CD14-positive monocyte (primary cell): ENCODE measurements at regions not wholly inside any gene's neighbourhood (a gene's known extent, or its start where the extent isn't known, plus 50 kb on each side); places are given as distances from the start of the nearest gene placed in this dataset.
A peak's percentile ranks its signal among the peaks of the same experiment; 100 is the strongest.

Experiments used
- DNase-seq, 3 donors: peaks; one replicate each; pipeline ENCODE4 v3.0.0-alpha.2; 2011 to 2022
- H2AFZ ChIP-seq: 2 replicates; pipeline ENCODE4 v1.6.0; 2012; ENCODE audit warnings: mild to moderate bottlenecking, low read depth, low read length, inconsistent platforms; ENCODE audit not compliant: insufficient read depth, poor library complexity, severe bottlenecking
- H3K27ac ChIP-seq, 2 donors: 1 replicate in 1 of 2; 2 replicates in 1 of 2; pipeline ENCODE4 v1.5.1; 2012 to 2013; ENCODE audit warnings: low read length in 2 of 2, control low read depth in 1 of 2, inconsistent platforms in 1 of 2, low read depth in 1 of 2, mild to moderate bottlenecking in 1 of 2
- H3K27me3 ChIP-seq, 2 donors: one replicate each; pipeline versions ENCODE4 v1.6.0 to v1.6.1; 2011 to 2013; ENCODE audit warnings: low read length in 2 of 2; ENCODE audit not compliant: control insufficient read depth in 2 of 2, insufficient read depth in 2 of 2
- H3K36me3 ChIP-seq, 2 donors: replicated peaks in 1 of 2; 1 replicate in 1 of 2; 2 replicates in 1 of 2; pipeline versions ENCODE4 v1.5.1 to v1.6.1; 2012 to 2013; ENCODE audit warnings: low read length in 2 of 2, control low read depth in 1 of 2, inconsistent platforms in 1 of 2, mild to moderate bottlenecking in 1 of 2; ENCODE audit not compliant: insufficient read depth in 2 of 2, control insufficient read depth in 1 of 2
- H3K4me1 ChIP-seq, 2 donors: 1 replicate in 1 of 2; 2 replicates in 1 of 2; pipeline versions ENCODE4 v1.5.1 to v1.6.1; 2012 to 2013; ENCODE audit warnings: low read length in 2 of 2, control low read depth in 1 of 2, inconsistent platforms in 1 of 2, mild to moderate bottlenecking in 1 of 2, moderate library complexity in 1 of 2; ENCODE audit not compliant: insufficient read depth in 2 of 2, control insufficient read depth in 1 of 2
- H3K4me2 ChIP-seq: replicated peaks from 2 replicates; pipeline ENCODE3; 2012; ENCODE audit warnings: low read length, moderate library complexity, mild to moderate bottlenecking; ENCODE audit not compliant: poor library complexity, severe bottlenecking; ENCODE audit errors: extremely low read depth
- H3K4me3 ChIP-seq, 3 experiments: fragments of 200-600 bp in 1 of 3; sonication (generic) in 1 of 3; replicated peaks in 1 of 3; 1 replicate in 2 of 3; 2 replicates in 1 of 3; pipeline ENCODE4 v1.5.1; 2011 to 2013; ENCODE audit warnings: low read length in 3 of 3, mild to moderate bottlenecking in 3 of 3, control low read depth in 2 of 3, low read depth in 2 of 3, inconsistent platforms in 1 of 3, moderate library complexity in 1 of 3
- H3K79me2 ChIP-seq: 2 replicates; pipeline ENCODE4 v1.6.0; 2012; ENCODE audit warnings: mild to moderate bottlenecking, control low read depth, inconsistent platforms, low read length, moderate library complexity; ENCODE audit not compliant: insufficient read depth
- H3K9ac ChIP-seq: 2 replicates; pipeline ENCODE4 v1.6.0; 2017; ENCODE audit warnings: low read length, mild to moderate bottlenecking; ENCODE audit not compliant: insufficient read depth, poor library complexity, severe bottlenecking
- H3K9me3 ChIP-seq, 2 donors: replicated peaks in 1 of 2; 1 replicate in 1 of 2; 2 replicates in 1 of 2; pipeline versions ENCODE4 v1.5.1 to v1.6.1; 2012 to 2013; ENCODE audit warnings: low read length in 2 of 2, control low read depth in 1 of 2; ENCODE audit not compliant: control insufficient read depth in 1 of 2, insufficient read depth in 1 of 2
- H4K20me1 ChIP-seq: 2 replicates; pipeline ENCODE4 v1.6.0; 2012; ENCODE audit warnings: mild to moderate bottlenecking, low read length, control low read depth, moderate library complexity; ENCODE audit not compliant: insufficient read depth
- H3K27ac Mint-ChIP-seq, 7 donors: one replicate each; pipeline ENCODE4 v1.8.0; 2020; ENCODE audit warnings: mild to moderate bottlenecking in 7 of 7, mixed read lengths in 7 of 7, moderate library complexity in 6 of 7, inconsistent platforms in 2 of 7
- H3K27me3 Mint-ChIP-seq, 3 donors: one replicate each; pipeline ENCODE4 v1.8.0; 2021 to 2022; ENCODE audit warnings: low read depth in 3 of 3, mild to moderate bottlenecking in 3 of 3, mixed read lengths in 3 of 3, moderate library complexity in 3 of 3, inconsistent platforms in 1 of 3
- H3K36me3 Mint-ChIP-seq, 2 donors: one replicate each; pipeline ENCODE4 v1.8.0; 2020; ENCODE audit warnings: mixed read lengths in 2 of 2, inconsistent platforms in 1 of 2, mild to moderate bottlenecking in 1 of 2
- H3K4me1 Mint-ChIP-seq: one replicate; pipeline ENCODE4 v1.8.0; 2020; ENCODE audit warnings: mild to moderate bottlenecking, mixed read lengths
- H3K4me3 Mint-ChIP-seq, 2 donors: one replicate each; pipeline ENCODE4 v1.8.0; 2020; ENCODE audit warnings: mild to moderate bottlenecking in 2 of 2, mixed read lengths in 2 of 2, moderate library complexity in 1 of 2
- H3K9me3 Mint-ChIP-seq, 7 donors: one replicate each; pipeline ENCODE4 v1.8.0; 2020 to 2022; ENCODE audit warnings: mixed read lengths in 7 of 7, mild to moderate bottlenecking in 6 of 7, moderate library complexity in 6 of 7, inconsistent platforms in 2 of 7
- WGBS: methylation state at CpG from one replicate; pipeline ENCODE4 v1.1.5; 2013; ENCODE audit warnings: missing lambda C conversion rate; ENCODE audit not compliant: insufficient coverage; 5-methylcytosine and 5-hydroxymethylcytosine counted together
- intact Hi-C, 2 donors: fragments of 100-400 bp; cut with micrococcal nuclease; formaldehyde crosslinking; loops; one replicate each; pipeline versions ENCODE4 v1.15.0 to v1.15.1; 2023
- TF ChIP-seq, protein P1 (sequence below): fragments of 200-600 bp; IDR thresholded peaks from one replicate; pipeline ENCODE4 v1.8.0; 2022; ENCODE audit warnings: antibody characterized with exemption, mild to moderate bottlenecking

DNA sequence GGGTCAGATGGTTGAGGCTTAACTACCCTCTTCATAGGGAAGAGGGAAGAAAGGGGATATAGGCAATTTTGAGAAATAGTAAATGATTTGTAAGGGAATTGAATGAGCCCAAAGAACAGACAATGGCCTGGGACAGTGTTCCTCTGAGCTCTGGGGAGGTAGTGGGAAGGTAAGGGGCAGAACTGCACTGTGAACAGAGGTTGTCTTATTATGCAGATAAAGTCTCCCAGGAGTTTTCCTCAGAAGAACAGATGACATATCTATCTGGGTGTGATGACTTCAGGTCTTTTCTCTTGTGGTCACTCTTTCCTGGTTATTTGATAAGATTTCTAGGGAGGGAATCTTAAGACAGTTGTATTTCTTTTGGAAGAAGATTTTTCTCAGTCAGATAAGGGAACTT lies 296.1 kb downstream of the ZEB1 start:
- peaks cover 0 to 5% (median 0%) of the 10 kb centered on the region in 7 donors for H3K9me3 Mint-ChIP-seq

DNA sequence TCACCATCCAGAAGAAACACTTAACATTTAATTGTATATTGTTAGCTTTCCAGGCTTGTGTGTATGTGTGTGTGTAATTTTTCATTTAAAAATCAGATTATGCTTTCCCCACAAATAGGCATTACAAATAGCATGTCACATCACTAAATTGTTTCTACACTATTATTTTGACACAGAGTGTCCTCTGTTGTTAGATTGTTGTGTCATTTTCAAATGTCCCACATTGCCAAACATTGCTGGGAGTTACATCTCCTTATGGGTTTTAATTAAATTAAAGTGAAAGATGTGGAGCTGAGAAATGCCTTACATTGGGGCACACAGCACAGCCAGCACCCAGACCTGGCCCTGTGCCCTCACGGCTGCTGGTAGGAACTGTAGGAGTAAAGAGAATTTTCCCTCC lies 295.6 kb downstream of the ZEB1 start:
- no peaks in the 10 kb centered on the region for H3K27me3 ChIP-seq
- TF ChIP-seq, protein P1, sequence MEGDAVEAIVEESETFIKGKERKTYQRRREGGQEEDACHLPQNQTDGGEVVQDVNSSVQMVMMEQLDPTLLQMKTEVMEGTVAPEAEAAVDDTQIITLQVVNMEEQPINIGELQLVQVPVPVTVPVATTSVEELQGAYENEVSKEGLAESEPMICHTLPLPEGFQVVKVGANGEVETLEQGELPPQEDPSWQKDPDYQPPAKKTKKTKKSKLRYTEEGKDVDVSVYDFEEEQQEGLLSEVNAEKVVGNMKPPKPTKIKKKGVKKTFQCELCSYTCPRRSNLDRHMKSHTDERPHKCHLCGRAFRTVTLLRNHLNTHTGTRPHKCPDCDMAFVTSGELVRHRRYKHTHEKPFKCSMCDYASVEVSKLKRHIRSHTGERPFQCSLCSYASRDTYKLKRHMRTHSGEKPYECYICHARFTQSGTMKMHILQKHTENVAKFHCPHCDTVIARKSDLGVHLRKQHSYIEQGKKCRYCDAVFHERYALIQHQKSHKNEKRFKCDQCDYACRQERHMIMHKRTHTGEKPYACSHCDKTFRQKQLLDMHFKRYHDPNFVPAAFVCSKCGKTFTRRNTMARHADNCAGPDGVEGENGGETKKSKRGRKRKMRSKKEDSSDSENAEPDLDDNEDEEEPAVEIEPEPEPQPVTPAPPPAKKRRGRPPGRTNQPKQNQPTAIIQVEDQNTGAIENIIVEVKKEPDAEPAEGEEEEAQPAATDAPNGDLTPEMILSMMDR = no peak
- H3K36me3 ChIP-seq = no peaks in the 10 kb centered on the region
- H3K9me3 ChIP-seq = no peaks in the 10 kb centered on the region
- Mint-ChIP-seq H3K36me3 (no peaks in the 10 kb centered on the region), H3K27me3 (peaks cover 0 to 1% (median 1%) of the 10 kb centered on the region in 3 donors), H3K9me3 (peaks cover 0 to 5% (median 0%) of the 10 kb centered on the region in 7 donors), H3K4me3 (no peak overlapping the region), H3K27ac (no peak overlapping the region), H3K4me1 (peaks cover 41% of the 10 kb centered on the region)
- no peak overlapping the region for H3K4me3 ChIP-seq
- H3K27ac ChIP-seq = no peak overlapping the region
- WGBS = no CpG with 5 or more reads among the region's 1 CpG
- no peak overlapping the region for H3K9ac ChIP-seq
- H3K79me2 ChIP-seq = no peaks in the 10 kb centered on the region
- H3K4me1 ChIP-seq = peaks cover 28 to 44% of the 10 kb centered on the region in 2 donors
- H4K20me1 ChIP-seq = no peaks in the 10 kb centered on the region
- H2AFZ ChIP-seq = no peak overlapping the region
- peak in 1 of 3 donors; percentile 31 for DNase-seq
- intact Hi-C loops = no loop called here
- no peak overlapping the region for H3K4me2 ChIP-seq

More for the DNA sequence above, 296.1 kb downstream of the ZEB1 start:
- Histone ChIP-seq H3K27ac (no peak overlapping the region), H4K20me1 (no peaks in the 10 kb centered on the region), H3K9me3 (no peaks in the 10 kb centered on the region), H3K36me3 (no peaks in the 10 kb centered on the region), H3K27me3 (no peaks in the 10 kb centered on the region), H3K9ac (no peak overlapping the region), H3K4me3 (no peak overlapping the region), H3K4me1 (peaks cover 33 to 49% of the 10 kb centered on the region in 2 donors), H2AFZ (no peak overlapping the region), H3K4me2 (no peak overlapping the region), H3K79me2 (no peaks in the 10 kb centered on the region)
- TF ChIP-seq, protein P1 = no peak
- Mint-ChIP-seq H3K4me1 (peaks cover 47% of the 10 kb centered on the region), H3K27me3 (peaks cover 1 to 2% (median 1%) of the 10 kb centered on the region in 3 donors), H3K27ac (no peak overlapping the region), H3K36me3 (no peaks in the 10 kb centered on the region), H3K4me3 (no peak overlapping the region)
- no peak for DNase-seq
- intact Hi-C loops = no loop called here
